ENCODE measurements at regions not wholly inside any gene's neighbourhood (a gene's known extent, or its start where the extent isn't known, plus 50 kb on each side); places are given as distances from the start of the nearest gene placed in this dataset.

DNA sequence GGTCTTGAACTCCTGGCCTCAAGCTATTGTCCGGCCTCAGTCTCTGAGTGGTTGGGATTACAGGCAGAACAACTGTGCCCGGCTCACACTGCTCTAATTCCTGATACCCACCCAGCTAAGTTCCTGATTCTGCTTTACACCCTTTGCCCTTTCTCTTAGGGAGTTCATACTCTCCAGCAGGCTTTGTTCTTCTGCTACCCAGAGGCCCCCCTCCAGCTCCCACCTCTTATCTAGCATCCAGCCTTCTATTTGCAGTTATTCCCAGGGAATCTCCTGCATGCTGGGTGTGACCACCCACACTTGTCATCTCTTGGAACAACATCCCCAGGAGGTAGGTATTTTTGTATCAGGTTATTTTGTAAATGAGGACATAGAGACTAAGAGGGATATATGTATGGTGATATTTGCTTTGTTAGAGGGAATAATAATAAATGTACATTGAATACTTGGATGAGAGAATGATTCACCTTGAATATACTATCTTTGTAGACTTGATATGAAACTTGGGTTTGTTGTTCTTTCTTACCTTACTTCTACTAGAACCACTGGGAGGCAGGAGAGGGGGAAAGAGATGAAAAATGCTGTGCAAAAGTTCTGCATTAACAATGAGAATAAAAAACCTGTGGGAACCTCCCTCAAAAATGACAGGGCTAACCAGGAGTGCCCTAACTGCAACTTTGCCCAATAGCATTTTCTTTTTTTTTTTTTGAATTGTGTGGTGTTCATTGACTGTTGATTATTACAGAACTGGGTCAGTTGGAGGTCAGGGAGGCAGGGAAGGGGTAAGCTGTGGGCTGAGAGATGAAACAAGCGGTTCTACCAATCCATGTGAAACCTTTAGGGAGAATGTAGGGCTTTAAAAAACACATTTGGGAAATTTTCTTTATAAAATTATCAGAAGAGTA, 157.4 kb downstream of the SPRY1 start:
- no peak overlapping the region for H3K27ac ChIP-seq (ENCODE audit: low read depth, low read length)
- no peaks in the 10 kb centered on the region for H3K36me3 ChIP-seq (ENCODE audit: control insufficient read depth, insufficient read depth, low read length)
- no peak overlapping the region for H3K4me3 ChIP-seq (ENCODE audit: low read length)
- peaks cover 15% of the 10 kb centered on the region for H3K4me1 ChIP-seq (ENCODE audit: control insufficient read depth, insufficient read depth, low read length)
- H3K27me3 ChIP-seq (ENCODE audit: control insufficient read depth, insufficient read depth, low read length), result no peaks in the 10 kb centered on the region
- H3K9ac ChIP-seq (ENCODE audit: low read length), result no peak overlapping the region

DNA sequence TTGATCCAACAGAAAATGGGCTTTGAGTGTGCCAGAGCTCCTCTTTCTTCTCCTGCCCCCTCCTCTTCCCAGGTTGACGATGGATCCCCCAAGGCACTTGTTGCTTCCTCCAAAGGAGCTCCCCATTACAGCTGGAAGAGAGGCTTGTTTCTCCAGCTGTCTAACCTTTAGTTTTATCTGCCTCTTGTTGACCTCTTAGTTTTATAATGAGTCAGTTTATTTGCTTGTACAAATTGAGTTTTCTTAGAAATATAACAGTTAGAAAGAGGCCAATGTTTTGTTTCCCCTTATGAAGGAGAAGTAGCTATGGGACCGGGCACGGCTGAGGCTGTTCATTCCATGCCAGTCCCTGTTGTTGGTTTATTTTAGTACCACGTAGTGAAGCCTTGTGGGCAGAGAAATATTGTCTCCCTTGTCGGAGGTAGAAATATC, 158.2 kb downstream of the SPRY1 start:
- Histone ChIP-seq H3K27me3 (ENCODE audit: control insufficient read depth, insufficient read depth, low read length) (no peaks in the 10 kb centered on the region), H3K9ac (ENCODE audit: low read length) (no peak overlapping the region), H3K4me3 (ENCODE audit: low read length) (no peak overlapping the region), H3K27ac (ENCODE audit: low read depth, low read length) (peak overlapping the region; percentile 56), H3K36me3 (ENCODE audit: control insufficient read depth, insufficient read depth, low read length) (no peaks in the 10 kb centered on the region), H3K4me1 (ENCODE audit: control insufficient read depth, insufficient read depth, low read length) (peaks cover 15% of the 10 kb centered on the region)

GRCh38 chr4:123555233-123555806, 158.7 kb downstream of the SPRY1 start:
- Histone ChIP-seq H3K9ac (ENCODE audit: low read length) (no peak overlapping the region), H3K27ac (ENCODE audit: low read depth, low read length) (peak overlapping the region; percentile 56), H3K36me3 (ENCODE audit: control insufficient read depth, insufficient read depth, low read length) (no peaks in the 10 kb centered on the region), H3K4me3 (ENCODE audit: low read length) (peak overlapping the region; percentile 11), H3K27me3 (ENCODE audit: control insufficient read depth, insufficient read depth, low read length) (no peaks in the 10 kb centered on the region), H3K4me1 (ENCODE audit: control insufficient read depth, insufficient read depth, low read length) (peaks cover 15% of the 10 kb centered on the region)

GRCh38 chr4:123555807-123556273, 159.2 kb downstream of the SPRY1 start:
- Histone ChIP-seq H3K27ac (ENCODE audit: low read depth, low read length) (peak overlapping the region; percentile 56), H3K36me3 (ENCODE audit: control insufficient read depth, insufficient read depth, low read length) (no peaks in the 10 kb centered on the region), H3K27me3 (ENCODE audit: control insufficient read depth, insufficient read depth, low read length) (no peaks in the 10 kb centered on the region), H3K9ac (ENCODE audit: low read length) (no peak overlapping the region), H3K4me1 (ENCODE audit: control insufficient read depth, insufficient read depth, low read length) (peaks cover 15% of the 10 kb centered on the region), H3K4me3 (ENCODE audit: low read length) (no peak overlapping the region)

DNA sequence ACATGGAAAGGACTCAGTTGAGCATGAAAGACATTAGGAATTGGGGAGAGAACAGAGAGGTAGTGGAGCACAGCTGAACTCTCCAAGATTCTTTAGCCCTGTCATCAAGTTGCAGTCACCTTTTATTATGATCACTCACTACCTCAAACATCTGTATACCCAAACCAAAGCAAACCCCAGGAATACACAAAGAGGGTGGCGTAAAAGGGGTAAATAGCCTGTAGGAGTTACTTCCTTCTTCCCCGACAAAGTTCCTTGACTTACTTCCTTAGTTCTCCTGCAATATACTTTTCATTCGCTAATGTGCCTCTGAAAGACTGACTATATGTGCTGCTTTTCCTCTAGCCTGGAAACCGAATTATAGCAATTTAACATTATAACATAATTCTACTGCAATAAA, 159.9 kb downstream of the SPRY1 start:
- Histone ChIP-seq H3K27me3 (ENCODE audit: control insufficient read depth, insufficient read depth, low read length) (no peaks in the 10 kb centered on the region), H3K4me1 (ENCODE audit: control insufficient read depth, insufficient read depth, low read length) (peaks cover 15% of the 10 kb centered on the region), H3K27ac (ENCODE audit: low read depth, low read length) (no peak overlapping the region), H3K9ac (ENCODE audit: low read length) (no peak overlapping the region), H3K4me3 (ENCODE audit: low read length) (no peak overlapping the region), H3K36me3 (ENCODE audit: control insufficient read depth, insufficient read depth, low read length) (no peaks in the 10 kb centered on the region)

- Histone ChIP-seq H3K9ac (ENCODE audit: low read length) (no peak overlapping the region), H3K4me1 (ENCODE audit: control insufficient read depth, insufficient read depth, low read length) (peaks cover 15% of the 10 kb centered on the region), H3K27me3 (ENCODE audit: control insufficient read depth, insufficient read depth, low read length) (no peaks in the 10 kb centered on the region), H3K27ac (ENCODE audit: low read depth, low read length) (no peak overlapping the region), H3K36me3 (ENCODE audit: control insufficient read depth, insufficient read depth, low read length) (no peaks in the 10 kb centered on the region), H3K4me3 (ENCODE audit: low read length) (no peak overlapping the region)
These were observed 161.4 kb downstream of the SPRY1 start for GRCh38 chr4:123557857-123558536.

GRCh38 chr4:123558865-123559264, 162.3 kb downstream of the SPRY1 start:
- Histone ChIP-seq H3K27ac (ENCODE audit: low read depth, low read length) (no peak overlapping the region), H3K9ac (ENCODE audit: low read length) (no peak overlapping the region), H3K27me3 (ENCODE audit: control insufficient read depth, insufficient read depth, low read length) (no peaks in the 10 kb centered on the region), H3K4me1 (ENCODE audit: control insufficient read depth, insufficient read depth, low read length) (peaks cover 15% of the 10 kb centered on the region), H3K36me3 (ENCODE audit: control insufficient read depth, insufficient read depth, low read length) (no peaks in the 10 kb centered on the region), H3K4me3 (ENCODE audit: low read length) (no peak overlapping the region)

DNA sequence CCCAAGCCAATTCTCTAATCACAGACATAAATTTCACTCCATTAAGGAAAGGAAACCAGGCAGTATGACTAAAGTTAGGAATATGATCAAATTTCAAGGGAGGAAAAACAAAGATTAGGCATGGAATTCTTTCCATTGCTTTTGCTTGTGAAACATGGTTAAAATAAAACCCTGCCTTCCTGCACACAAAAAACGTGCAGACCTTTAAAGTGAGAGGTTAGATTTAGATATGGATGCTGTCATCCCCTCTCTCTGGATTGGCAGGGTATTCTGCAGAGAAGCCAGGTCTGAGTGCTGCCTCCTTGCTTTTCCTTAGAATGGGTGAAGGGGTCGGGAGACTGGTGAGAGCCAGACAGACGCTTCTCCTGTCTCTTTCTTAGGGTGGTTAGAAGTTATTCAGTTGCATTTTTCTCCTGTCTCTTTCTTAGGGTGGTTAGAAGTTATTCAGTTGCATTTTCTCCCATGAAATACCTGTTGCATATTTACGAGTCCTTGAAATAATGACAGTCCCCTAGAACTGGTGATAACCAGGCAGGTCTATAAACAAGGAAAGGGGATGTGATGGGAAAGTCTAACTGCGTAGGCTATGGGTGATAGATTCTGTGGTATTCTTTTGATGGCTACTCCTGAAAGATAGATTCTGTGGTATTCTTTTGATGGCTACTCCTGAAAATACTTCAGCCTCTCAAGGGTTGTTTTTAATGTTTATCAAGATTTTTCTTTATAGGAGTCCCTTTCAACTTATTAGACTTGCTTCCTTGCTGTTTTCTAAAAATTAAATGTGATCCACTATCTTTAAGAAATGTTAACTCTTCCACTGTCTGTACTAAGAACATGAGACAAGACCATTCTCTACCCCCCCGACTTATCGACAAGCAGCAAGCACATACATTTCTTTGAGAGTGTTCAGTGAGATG, 163.6 kb downstream of the SPRY1 start:
- Histone ChIP-seq H3K4me3 (ENCODE audit: low read length) (no peak overlapping the region), H3K9ac (ENCODE audit: low read length) (no peak overlapping the region), H3K4me1 (ENCODE audit: control insufficient read depth, insufficient read depth, low read length) (peaks cover 11% of the 10 kb centered on the region), H3K27me3 (ENCODE audit: control insufficient read depth, insufficient read depth, low read length) (no peaks in the 10 kb centered on the region), H3K27ac (ENCODE audit: low read depth, low read length) (no peak overlapping the region), H3K36me3 (ENCODE audit: control insufficient read depth, insufficient read depth, low read length) (no peaks in the 10 kb centered on the region)

- H3K36me3 ChIP-seq (ENCODE audit: control insufficient read depth, insufficient read depth, low read length), result no peaks in the 10 kb centered on the region
- no peak overlapping the region for H3K4me3 ChIP-seq (ENCODE audit: low read length)
- H3K9ac ChIP-seq (ENCODE audit: low read length), result no peak overlapping the region
- no peaks in the 10 kb centered on the region for H3K27me3 ChIP-seq (ENCODE audit: control insufficient read depth, insufficient read depth, low read length)
- H3K4me1 ChIP-seq (ENCODE audit: control insufficient read depth, insufficient read depth, low read length), result no peaks in the 10 kb centered on the region
- H3K27ac ChIP-seq (ENCODE audit: low read depth, low read length), result no peak overlapping the region
These were observed 164.9 kb downstream of the SPRY1 start for GRCh38 chr4:123561525-123561924.

- H3K9ac ChIP-seq (ENCODE audit: low read length), result no peak overlapping the region
- no peaks in the 10 kb centered on the region for H3K27me3 ChIP-seq (ENCODE audit: control insufficient read depth, insufficient read depth, low read length)
- no peaks in the 10 kb centered on the region for H3K4me1 ChIP-seq (ENCODE audit: control insufficient read depth, insufficient read depth, low read length)
- H3K4me3 ChIP-seq (ENCODE audit: low read length), result no peak overlapping the region
- H3K27ac ChIP-seq (ENCODE audit: low read depth, low read length), result no peak overlapping the region
- H3K36me3 ChIP-seq (ENCODE audit: control insufficient read depth, insufficient read depth, low read length), result no peaks in the 10 kb centered on the region
These were observed 166.6 kb downstream of the SPRY1 start for GRCh38 chr4:123562994-123563750.

GRCh38 chr4:123564758-123565346, 168.3 kb downstream of the SPRY1 start:
- H3K9ac ChIP-seq (ENCODE audit: low read length), result no peak overlapping the region
- H3K4me3 ChIP-seq (ENCODE audit: low read length), result no peak overlapping the region
- no peaks in the 10 kb centered on the region for H3K27me3 ChIP-seq (ENCODE audit: control insufficient read depth, insufficient read depth, low read length)
- no peak overlapping the region for H3K27ac ChIP-seq (ENCODE audit: low read depth, low read length)
- no peaks in the 10 kb centered on the region for H3K4me1 ChIP-seq (ENCODE audit: control insufficient read depth, insufficient read depth, low read length)
- H3K36me3 ChIP-seq (ENCODE audit: control insufficient read depth, insufficient read depth, low read length), result no peaks in the 10 kb centered on the region
